CD4-positive, alpha-beta T cell treated with Interleukin-12 subunit alpha and Interleukin-12 subunit beta, for 1 hour (primary cell): ENCODE measurements at regions not wholly inside any gene's neighbourhood (a gene's known extent, or its start where the extent isn't known, plus 50 kb on each side); places are given as distances from the start of the nearest gene placed in this dataset.
"Not testable (repeated sequence)": the region's sequence is repeated elsewhere in the genome, so short reads cannot be mapped to it uniquely, and the experiment has no call there.

Experiments used
- DNase-seq: peaks from one replicate; pipeline ENCODE4 v3.0.0-alpha.2; 2020

DNA sequence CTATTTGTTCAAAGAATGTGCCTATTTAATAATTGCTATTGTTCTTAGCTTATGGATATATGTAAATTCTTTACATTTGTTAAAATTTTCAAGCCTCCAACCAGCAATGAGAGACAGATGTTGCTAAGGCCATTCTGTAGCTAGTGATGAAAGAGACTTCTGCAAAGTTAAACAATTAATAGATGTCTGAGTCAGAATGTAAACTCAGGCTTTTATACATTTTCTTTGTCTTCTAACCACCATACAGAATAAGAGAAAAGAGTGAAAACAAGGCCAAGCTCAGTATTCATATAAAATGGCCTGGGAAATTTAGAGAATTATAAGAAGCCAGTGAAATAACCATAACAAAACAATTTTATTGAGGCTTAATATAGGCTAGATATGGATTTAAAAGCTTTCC lies 1102.3 kb upstream of the SEL1L start:
- no peak for DNase-seq

DNA sequence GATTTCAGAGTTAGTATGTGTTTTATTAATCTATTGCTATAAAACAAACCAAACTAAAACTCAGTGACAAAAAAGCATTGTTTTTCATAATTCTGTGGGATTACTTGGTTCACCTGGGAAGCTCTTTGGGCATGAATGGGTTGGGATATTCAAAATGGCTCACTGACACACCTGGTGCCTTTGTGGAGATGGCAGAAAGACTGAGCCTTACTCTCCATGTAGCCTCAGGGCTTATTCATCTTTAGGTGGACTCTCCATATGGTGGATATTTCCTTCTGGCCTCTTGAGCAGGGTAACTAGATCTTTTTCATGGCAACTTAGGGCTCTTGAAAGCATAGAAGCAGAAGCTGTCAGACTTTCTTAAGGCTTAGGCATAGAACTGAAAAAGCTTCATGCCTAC lies 1102.8 kb upstream of the SEL1L start:
- DNase-seq, result no peak

DNA sequence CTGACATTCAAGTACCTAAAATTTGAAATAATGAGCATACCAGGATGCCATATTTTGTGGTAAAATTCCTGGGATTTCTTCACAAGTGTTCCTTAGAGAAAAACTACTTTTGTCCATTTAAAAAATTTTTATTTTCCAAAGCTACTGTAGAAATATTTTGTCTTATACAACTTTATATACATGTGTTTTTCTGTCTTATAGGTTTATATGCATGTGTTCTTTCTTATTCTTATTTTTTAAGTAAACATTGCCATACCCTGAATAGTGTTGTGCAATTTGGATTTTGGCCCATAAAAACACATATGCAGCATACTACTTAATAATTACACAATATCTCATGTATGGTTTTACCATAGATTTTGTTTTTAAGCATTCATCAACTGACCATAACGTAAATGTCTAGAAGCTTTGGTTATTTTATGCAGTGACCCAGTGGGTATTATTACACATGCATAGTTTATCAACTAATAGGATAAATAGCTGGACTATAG lies 1107.4 kb upstream of the SEL1L start:
- no peak for DNase-seq

DNA sequence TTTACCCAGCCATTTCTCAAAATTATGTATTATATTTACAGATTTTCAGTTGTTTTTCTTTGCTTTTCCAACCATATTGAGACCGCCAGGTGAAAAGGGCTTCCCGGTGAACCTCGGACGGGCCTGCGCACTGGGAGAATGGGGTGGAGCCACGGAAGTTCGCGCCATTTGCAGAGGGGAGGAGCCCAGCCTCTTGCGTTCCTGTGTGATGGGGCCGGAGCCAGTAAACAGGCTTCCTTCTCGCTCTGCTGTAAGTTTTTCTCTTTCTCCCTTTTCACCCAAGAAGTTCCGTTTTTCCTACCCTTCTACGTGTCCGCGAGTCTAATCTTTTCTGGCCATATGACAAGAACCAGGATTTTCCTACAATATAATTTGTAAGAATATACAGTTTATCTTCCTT lies 1108.8 kb upstream of the SEL1L start:
- DNase-seq, result no peak

DNA sequence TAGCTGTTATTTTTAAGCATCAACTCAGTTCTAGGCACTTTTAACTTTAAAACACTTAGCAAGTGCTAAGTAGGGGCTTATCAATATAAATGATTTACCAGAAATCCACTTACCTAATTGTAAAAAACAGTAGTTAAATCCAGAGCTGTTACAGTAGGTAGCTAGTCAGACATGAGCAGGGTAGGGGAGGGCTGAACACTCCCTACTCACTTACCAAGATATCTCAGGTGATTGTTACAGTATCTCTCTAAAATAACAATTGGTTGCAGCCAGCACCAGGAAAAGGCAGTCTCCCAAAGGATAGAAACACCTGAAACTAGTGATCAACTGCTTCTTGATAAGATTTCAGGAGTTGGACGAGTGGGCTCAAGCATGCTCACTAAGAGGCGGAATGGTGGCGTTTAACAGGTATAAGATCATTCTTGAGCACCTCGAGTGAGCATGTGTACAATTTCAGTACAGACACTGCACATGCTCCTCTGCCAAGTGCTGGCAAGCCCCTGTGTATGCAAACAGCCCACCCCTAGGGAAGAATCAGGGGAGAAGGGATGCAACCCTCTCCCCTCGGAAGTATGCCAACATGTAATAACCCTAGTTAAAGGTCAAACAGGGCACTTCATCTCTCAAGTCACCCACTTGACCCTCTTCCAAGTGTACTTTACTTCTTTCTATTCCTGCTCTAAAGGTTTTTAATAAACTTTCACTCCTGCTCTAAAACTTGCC lies 1113.6 kb upstream of the SEL1L start:
- no peak for DNase-seq

DNA sequence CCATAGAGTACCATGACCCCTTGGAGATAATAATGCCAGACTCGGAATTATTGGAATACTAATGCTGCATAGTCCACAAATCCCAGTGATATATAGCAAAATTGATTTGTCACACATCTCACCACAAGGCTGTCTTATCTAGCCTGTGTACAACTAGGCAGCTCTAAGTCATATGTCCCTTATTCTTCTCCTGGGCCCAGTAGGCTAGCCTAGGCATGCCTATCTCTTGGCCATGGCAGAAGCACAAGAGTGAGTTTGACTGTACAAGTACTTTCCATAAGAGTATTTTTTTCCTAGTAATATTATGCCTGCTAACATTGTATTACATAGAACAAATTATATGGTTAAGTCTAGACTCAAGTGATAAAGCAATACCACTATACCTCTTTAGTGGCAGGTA lies 1122.1 kb upstream of the SEL1L start:
- DNase-seq, result no peak

DNA sequence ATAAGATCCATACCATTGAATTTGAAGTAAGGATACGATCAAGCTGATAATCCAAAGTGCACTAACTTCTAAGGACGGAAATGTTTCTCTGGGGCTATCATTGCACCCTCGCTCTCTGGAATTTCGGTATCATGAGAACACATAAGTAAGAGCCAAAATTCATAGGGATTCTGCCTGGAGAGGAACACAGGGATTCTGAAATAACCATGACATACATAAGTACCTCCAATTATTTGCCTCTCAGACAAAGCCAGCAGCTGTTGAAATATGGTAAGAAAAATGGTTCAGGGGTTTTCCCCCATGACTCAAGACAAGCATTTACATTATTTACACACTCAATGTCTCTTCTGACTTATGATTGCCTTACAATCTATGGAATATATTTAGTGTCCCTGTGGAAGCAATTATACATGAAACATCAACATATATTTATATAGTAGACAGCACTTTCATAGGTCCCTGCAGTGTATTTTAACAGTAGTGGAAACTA lies 1123.6 kb upstream of the SEL1L start:
- no peak for DNase-seq

DNA sequence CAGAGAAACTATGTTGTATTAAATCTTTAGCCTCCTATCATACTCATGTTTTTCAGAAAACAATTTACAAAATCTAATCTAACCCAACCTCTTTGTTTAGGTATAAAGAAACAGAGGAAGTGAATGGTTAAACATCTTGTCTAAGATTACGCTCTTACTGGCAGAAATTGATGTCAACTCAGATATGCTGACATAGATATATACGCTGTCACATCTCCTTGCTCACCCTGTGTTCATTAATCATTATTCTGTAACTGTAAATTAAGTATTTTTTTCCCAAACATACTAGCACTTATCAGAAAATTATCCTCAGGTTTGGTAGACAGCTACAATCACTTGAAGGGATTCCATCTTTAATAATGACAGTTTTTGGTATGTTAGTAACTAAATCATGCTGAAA lies 1127.6 kb upstream of the SEL1L start:
- no peak for DNase-seq

DNA sequence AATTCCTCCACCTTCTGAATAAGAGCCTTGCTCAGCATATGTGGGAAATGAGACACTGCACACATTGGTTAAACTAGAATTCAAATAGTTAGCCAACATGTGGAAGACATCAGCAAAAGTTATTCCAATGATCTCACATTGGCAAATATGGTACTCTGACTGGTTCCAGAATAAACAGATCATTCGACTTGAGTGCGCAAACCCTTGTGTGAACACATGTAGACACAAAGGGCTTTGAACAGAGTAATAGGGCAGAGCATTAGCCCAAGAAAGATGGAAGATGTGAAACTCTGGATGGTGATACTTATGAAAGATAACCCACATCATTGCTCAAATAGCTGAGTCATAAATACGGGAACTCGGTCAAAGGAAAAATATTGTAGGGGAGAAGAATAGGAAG lies 1133.4 kb upstream of the SEL1L start:
- no peak for DNase-seq

DNA sequence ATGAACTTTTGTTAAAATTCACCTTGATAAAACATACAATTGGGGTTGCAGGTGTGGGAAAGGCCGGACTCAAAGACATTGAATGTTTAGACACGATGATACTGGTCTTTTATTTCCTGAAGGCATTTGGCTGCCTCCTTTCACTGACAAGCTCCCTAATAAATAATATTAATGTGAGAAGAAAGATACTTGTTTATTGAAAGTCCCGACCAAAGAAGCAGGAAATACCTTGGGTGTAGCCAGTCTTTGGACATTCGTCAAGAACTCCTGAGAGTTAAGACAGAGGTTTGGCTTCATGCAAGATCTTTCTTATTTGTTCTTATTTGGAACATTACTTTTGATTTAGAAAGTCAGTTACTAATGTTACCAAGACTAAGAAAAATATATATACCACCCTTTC lies 1133.8 kb upstream of the SEL1L start:
- DNase-seq, result no peak

DNA sequence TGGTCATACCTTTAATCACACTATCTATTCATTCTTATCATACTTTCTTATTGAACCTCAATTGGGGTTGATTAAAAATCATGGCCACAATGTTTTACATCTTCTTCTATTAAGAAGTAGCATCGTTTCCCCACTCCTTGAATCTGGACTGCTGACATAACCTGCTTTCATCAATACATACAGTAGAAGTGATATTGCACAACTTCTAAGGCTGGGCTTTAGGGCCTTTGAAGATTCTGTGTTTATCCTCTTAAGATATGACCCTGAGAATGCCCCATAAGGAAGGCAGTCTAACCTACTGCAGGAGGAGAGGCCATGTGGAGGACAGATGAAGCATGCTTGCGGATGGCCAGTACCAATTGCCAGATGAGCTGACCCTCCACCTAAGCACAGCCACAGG lies 1142.8 kb upstream of the SEL1L start:
- no peak for DNase-seq

DNA sequence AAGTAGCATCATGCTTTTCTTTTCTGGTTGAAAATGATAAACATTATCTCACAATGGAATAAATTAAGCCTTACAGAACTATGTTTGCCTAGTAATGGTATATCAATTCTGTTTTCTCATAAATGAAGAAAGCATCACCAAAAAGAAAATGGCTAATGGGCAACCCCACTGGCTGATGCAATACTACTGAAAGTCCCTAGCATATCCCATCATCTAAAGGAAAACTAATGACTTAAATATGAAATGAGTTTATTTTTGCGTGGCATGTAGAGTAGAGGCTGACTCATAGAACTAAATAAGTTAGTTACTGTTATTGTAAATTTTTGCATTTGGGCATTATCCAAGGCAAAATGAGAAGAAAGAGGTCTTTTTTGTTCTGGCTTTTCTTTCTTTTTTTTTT lies 1156.3 kb upstream of the SEL1L start:
- DNase-seq, result no peak

DNA sequence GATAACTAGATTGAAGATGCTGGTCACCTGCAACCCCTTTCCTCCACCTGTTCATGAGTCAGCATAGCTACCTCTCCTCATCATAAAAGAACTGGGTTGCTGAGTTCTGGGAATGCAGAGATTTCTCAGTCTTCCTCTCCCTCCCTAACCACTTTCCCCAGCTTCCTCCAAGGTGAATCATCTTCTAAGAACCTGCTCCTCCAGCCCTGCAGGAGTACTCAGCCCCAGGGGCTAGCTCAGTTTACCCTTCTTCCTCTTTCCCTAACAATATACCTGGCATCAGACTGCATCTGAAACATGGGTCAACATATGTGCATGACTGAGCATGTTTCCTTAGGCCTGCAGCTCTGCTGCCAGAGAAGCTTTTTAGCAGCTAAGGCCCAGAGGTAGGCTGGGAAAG lies 1157.5 kb upstream of the SEL1L start:
- not testable (repeated sequence) for DNase-seq

DNA sequence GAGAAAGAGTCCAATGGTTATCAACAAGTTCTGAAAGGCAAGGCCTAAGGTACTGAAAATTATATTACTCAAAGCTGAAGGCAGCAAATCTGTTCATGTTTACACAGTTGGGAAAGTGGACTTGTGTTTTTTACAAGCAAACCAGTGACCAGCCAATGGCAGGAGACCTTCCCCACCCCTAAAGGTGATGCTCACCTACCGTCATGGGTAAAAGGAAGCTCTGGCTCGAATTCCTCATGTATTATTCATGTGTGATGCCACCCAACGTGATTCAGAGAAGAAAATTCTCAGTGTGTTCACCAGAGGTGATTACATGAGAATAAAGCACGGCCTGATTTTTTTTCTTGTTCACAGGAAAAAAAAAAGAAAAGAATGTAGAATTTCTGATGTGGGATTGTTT lies 1161.2 kb upstream of the SEL1L start:
- DNase-seq, result no peak

DNA sequence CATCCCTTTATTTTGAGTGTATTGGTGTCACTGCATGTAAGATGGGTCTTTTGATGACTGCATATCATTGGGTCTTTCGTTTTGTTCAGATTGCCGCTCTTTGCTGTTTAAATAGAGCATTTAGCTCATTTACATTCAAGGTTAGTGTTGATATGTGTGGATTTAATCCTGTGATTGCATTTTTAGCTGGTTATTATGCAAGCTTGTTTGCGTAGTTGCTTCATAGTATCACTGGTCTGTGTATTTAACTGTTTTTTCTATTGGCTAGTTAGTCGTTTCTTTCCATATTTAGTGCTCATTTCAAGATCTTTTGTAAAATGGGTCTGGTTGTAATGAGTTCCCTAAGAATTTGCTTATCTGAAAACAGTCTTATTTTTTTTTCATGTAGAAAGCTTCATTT lies 1170.6 kb upstream of the SEL1L start:
- no peak for DNase-seq

DNA sequence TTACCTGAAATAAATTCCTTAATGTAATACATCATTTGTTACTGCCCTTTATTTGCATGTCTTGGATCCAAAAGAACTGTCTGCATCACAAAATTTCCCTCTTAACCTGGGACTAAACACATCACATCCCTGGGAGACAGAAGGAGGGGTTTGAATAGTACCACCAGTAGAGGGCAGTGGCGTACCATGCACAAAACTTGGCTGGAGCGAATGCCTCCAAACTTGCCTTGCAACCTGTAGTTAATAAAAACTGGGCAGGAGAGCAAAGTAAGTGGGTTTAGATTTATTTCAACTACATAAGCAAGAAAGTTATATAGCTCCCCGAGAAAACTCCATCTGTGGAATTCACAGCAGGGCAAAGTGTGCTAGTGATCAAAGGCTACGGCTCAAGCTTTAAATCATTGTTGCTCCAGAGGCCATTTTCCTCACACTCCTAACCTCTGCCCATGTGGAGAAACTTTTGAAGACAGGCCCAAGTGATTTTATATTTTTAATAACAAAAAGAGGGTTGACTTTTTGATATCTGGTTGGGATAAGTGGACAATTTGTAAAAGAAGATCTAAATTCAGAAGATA lies 1176.7 kb upstream of the SEL1L start:
- peak; percentile 1 for DNase-seq

DNA sequence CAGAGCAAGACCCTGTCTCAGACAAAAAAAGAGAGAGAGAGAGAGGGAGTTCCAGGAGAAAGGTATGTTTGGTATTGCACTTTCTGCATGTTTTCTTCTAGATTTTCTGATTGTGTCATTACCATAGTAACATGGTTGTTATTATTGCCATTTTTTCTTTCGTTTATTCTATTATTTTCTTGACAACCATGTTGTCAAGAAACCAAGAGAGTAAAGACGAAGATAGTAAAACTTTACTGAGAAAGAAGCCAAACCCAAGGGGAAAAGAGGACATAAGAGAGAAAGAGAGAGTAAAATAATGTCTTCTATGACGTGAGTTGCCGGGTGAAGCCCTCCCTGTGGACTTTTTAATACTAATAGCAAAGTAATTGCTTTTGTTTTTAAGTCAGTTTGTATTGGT lies 1186.0 kb upstream of the SEL1L start:
- DNase-seq, result no peak

DNA sequence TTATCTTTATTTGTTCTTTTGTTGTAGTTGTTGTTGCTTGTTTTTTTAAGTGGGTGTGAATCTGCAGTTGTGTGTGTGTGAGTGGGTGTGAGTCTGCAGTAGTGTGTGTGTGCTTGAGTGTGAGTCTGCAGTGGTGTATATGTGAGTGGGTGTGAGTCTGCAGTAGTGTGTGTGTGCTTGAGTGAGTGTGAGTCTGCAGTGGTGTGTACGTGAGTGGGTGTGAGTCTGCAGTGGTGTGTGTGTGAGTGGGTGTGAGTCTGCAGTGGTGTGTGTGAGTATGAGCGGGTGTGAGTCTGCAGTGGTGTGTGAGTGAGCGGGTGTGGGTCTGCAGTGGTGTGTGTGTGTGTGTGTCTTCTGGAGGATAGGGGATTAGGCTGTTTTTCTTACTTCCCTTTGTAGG lies 1186.8 kb upstream of the SEL1L start:
- DNase-seq, result no peak

DNA sequence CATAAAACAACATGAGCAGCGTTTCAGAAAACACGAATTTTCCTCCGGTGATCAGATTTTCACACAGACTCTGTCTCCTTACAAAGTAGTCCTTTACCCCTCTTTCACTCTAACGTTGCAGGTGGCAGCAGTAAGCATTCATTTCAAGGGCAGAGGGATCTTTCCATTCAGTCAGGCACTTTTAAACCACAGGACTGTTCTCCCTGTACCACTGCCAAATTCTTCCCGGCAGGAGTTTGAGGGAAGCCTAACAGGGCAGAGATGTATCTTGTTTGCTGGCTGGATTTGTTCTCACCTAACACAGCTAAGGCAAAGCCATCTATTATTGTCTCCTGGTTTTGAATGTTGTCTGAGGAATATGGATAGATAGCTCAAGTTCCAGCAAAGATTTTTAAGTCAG lies 1187.3 kb upstream of the SEL1L start:
- no peak for DNase-seq

DNA sequence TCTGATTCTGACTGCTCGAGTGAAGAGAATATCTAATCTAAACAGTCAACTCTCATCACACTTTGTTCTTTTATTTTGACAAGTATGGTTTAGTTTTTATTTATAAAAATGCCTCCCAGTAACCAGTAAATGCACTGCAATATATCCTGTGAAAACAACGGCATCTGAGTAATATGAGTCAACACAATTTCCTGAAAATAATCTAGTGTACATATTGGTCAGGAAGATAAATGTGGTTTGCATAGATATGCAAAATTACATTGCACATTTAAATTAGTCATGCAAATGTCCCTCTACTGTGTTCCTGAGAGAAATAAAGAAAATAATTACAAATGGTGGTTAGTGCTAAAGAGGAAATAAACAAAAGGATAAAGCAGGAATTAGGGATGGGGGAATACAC lies 1190.7 kb upstream of the SEL1L start:
- DNase-seq, result no peak

DNA sequence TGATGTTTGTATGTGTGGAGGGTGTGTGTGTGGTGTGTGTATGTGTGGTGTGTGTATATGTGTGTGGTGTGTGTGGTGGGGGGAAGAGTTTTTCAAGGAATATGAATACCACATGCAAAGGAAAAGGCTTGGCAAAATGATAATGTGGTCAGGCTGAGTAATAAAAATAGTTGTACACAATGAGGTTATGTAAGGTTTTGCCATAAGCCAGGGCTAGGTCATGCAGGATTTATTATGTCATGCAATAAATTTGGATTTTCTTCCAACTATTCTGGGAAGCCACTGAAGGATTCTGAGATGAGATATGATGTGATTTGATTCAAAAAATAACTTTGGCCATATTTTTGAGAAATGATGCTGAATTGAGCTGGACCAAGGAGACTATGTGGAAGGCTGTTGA lies 1191.6 kb upstream of the SEL1L start:
- no peak for DNase-seq

DNA sequence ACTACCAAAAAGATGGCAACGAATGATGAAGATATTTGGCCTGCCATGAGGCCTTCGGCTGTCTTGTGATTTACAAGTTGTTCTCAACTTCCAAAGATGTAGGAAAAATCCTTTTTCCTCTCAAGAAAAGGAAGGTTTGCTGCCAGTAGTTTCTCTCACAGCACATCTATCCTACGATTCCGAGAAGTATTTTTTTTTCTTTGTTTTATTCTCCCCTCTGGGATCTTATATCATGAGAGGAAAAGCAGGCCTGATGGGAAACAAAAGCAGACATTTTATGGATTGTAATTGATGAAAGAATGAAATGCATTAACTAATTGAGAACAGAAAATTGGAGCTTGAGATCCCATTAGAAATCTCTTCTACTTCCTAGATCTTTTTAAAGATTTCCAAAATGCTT lies 1197.9 kb upstream of the SEL1L start:
- DNase-seq, result no peak

DNA sequence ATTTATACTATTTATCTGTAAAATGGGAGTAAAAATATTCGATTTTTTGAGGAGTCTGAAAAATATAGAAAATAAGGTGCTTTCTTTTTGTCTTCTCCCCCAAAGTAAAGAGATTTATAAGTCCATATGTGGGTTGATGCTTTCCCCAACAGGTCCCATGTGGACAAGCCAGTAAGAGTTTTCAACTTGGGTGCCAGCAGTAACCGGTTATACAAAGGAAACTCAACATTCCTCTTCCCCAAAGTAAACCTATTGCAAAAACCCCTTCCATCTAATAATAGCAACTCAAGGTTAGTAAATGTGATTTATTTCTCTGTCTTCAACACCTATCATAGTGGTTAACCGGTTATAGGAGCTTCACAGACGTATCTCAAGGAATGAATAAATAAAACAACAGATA lies 1206.9 kb upstream of the SEL1L start:
- no peak for DNase-seq

DNA sequence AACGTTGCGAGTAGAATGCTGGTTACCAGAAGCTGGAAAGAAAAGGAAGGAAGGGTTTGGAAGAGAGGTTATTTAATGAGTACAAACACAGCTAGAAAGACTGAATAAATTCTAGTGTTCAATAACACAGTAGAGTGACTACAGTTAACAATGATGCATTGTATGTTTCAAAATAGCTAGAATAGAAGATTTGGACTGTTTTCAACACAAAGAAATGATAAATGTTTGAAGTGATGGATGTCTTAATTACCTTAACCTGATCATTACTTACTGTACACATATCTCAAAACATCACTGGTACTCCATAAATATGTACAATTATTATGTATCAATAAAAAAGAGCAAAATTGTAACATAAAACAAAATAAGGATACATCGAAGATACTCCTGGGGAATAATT lies 1221.8 kb upstream of the SEL1L start:
- no peak for DNase-seq

DNA sequence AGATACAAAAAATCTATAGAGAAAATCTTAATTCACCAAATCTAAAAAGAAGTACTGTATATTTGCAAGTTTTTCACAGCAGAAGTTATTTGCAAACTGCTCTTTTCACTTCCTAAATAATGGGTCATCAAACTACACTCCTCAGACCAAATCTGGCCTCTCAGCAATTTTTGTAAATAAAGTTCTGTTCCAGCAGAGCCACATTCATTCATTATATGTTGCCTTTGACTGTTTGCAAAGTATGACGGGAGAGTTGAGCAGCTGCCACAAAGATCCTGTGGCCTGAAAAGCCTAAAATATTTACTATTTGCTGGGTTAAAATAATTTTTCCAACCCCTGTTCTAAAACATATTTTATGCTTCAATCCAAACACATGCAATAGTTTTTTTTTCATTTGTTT lies 1222.3 kb upstream of the SEL1L start:
- no peak for DNase-seq
